ENCODE measurements at regions not wholly inside any gene's neighbourhood (a gene's known extent, or its start where the extent isn't known, plus 50 kb on each side); places are given as distances from the start of the nearest gene placed in this dataset.

DNA sequence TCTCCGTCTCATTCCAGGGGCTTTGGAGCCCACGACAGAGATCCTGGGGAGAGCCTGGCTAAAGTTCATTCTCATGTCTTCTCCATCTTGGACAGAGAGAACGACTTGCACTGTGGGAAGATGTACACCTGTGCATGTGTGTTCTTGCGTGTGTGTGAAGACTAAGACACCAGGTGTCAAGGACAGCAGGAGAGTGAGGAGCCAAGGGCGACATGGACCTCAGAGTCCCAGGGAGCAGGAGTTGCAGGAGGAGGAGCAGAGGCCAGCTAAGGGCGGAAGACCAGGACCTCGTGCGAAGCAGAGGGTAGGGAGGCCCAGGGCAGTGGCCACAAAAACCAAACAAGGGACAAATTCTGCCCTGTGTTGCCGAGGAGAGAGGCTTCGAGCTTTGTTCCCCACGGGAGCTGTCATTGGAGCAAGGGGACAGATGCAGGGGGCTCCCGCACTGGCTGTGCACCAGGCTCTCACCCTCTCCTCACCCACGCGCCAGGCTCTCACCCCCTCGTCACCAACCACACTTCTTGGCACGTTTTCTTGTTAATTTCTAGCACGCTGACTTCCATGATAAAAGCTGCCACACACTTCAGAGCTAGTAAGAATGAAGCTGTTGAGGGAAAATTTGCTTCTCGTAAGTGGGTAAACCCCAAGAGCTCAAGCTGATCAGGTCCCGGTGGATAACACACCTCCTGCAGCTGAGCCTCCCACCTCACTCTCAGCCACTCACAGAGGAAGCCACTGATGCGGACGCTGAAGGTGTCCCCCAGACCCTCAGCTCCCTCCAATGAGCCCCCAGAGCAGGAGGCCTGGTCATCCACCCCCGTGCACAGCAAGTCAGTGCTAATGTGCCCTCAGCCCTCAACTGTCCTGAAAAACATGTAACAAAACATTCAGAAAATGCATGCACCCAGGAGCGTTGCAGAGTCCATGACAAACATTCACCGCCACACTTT lies 62.6 kb downstream of the DLL1 start:
- TF ChIP-seq, protein P1, sequence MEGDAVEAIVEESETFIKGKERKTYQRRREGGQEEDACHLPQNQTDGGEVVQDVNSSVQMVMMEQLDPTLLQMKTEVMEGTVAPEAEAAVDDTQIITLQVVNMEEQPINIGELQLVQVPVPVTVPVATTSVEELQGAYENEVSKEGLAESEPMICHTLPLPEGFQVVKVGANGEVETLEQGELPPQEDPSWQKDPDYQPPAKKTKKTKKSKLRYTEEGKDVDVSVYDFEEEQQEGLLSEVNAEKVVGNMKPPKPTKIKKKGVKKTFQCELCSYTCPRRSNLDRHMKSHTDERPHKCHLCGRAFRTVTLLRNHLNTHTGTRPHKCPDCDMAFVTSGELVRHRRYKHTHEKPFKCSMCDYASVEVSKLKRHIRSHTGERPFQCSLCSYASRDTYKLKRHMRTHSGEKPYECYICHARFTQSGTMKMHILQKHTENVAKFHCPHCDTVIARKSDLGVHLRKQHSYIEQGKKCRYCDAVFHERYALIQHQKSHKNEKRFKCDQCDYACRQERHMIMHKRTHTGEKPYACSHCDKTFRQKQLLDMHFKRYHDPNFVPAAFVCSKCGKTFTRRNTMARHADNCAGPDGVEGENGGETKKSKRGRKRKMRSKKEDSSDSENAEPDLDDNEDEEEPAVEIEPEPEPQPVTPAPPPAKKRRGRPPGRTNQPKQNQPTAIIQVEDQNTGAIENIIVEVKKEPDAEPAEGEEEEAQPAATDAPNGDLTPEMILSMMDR (IDR thresholded peaks at IDR 0.05; ENCODE audit: poor library complexity): no peak
- TF ChIP-seq EZH2phosphoT487 (IDR thresholded peaks at IDR 0.05; ENCODE audit: low read depth, severe bottlenecking, unreplicated experiment): no peak
